ENCODE measurements at regions not wholly inside any gene's neighbourhood (a gene's known extent, or its start where the extent isn't known, plus 50 kb on each side); places are given as distances from the start of the nearest gene placed in this dataset.

DNA sequence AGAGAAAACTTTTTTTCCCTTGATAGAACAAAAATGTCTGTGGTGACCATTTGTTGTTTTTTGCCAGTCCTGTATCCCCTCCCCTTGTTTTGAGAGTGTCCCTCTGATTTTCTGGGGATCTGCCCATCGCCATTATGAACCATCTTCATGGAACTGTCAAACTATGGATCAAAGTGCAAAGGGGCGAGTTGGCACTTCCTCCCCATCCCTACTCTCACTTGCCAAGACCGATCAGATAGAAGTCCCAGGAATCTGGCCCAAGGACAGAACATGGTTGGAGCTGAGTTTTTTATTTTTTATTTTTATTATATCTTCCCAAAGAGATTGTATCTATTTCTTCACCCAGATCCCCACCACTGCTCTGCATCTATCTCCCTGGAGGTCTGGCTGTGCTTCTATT is 221.4 kb downstream of the IKZF2 start:
- no peak for DNase-seq (ENCODE audit: low read depth, low spot score)
- no peaks in the 10 kb centered on the region for H3K27me3 Mint-ChIP-seq (ENCODE audit: low read depth)
- no peak overlapping the region for H3K4me3 Mint-ChIP-seq
- no peak overlapping the region for H3K27ac Mint-ChIP-seq (ENCODE audit: unreplicated experiment)
- H3K36me3 Mint-ChIP-seq (ENCODE audit: low read depth), result no peaks in the 10 kb centered on the region
- TF ChIP-seq, protein P1, sequence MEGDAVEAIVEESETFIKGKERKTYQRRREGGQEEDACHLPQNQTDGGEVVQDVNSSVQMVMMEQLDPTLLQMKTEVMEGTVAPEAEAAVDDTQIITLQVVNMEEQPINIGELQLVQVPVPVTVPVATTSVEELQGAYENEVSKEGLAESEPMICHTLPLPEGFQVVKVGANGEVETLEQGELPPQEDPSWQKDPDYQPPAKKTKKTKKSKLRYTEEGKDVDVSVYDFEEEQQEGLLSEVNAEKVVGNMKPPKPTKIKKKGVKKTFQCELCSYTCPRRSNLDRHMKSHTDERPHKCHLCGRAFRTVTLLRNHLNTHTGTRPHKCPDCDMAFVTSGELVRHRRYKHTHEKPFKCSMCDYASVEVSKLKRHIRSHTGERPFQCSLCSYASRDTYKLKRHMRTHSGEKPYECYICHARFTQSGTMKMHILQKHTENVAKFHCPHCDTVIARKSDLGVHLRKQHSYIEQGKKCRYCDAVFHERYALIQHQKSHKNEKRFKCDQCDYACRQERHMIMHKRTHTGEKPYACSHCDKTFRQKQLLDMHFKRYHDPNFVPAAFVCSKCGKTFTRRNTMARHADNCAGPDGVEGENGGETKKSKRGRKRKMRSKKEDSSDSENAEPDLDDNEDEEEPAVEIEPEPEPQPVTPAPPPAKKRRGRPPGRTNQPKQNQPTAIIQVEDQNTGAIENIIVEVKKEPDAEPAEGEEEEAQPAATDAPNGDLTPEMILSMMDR (conservative IDR thresholded peaks at IDR 0.05), result no peak
- no peaks in the 10 kb centered on the region for H3K9me3 Mint-ChIP-seq
- no peaks in the 10 kb centered on the region for H3K4me1 Mint-ChIP-seq

DNA sequence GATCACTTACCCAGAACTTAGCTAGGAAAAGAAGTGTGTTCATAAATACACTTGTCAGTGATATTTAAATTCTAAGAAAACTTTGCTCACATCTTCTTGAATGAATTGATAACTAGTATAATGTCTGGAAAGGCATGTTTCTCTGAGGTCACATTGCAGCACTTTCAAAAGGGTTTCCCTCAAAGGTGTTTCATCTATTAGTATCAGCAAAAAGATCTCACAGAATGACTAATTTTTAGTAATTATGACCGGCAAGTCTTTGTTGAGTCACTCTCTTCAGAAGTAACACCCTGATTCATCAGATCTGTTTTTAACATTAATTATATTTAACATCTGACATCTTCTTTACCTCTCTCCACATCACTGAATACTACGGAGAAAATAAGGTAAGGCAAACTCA is 222.3 kb downstream of the IKZF2 start:
- H3K36me3 Mint-ChIP-seq (ENCODE audit: low read depth), result no peaks in the 10 kb centered on the region
- no peak overlapping the region for H3K27ac Mint-ChIP-seq (ENCODE audit: unreplicated experiment)
- TF ChIP-seq, protein P1 (conservative IDR thresholded peaks at IDR 0.05), result no peak
- no peaks in the 10 kb centered on the region for H3K9me3 Mint-ChIP-seq
- no peaks in the 10 kb centered on the region for H3K4me1 Mint-ChIP-seq
- H3K27me3 Mint-ChIP-seq (ENCODE audit: low read depth), result no peaks in the 10 kb centered on the region
- no peak for DNase-seq (ENCODE audit: low read depth, low spot score)
- no peak overlapping the region for H3K4me3 Mint-ChIP-seq

DNA sequence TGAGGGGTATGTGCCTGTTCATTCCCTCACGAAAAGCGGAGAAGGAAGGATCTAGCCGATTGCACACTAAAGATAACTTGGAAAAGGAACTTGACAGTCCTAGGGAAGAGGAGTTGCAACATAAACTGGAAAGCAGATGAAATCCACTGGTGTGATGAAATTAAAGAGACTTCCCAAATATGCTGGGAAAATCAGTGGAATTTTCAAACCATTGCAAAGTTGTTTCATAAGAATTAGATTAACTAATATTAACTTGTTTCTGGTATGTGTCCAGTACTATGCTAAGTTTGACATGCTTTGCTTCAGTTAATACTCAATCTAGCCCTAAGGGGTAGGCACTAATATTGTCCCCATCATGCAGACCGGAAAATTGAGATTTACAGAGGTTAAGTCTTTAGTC is 222.7 kb downstream of the IKZF2 start:
- TF ChIP-seq, protein P1 (conservative IDR thresholded peaks at IDR 0.05), result no peak
- Mint-ChIP-seq H3K4me3 (no peak overlapping the region), H3K27ac (ENCODE audit: unreplicated experiment) (no peak overlapping the region), H3K4me1 (no peaks in the 10 kb centered on the region), H3K9me3 (no peaks in the 10 kb centered on the region), H3K36me3 (ENCODE audit: low read depth) (no peaks in the 10 kb centered on the region), H3K27me3 (ENCODE audit: low read depth) (no peaks in the 10 kb centered on the region)
- DNase-seq (ENCODE audit: low read depth, low spot score), result no peak

DNA sequence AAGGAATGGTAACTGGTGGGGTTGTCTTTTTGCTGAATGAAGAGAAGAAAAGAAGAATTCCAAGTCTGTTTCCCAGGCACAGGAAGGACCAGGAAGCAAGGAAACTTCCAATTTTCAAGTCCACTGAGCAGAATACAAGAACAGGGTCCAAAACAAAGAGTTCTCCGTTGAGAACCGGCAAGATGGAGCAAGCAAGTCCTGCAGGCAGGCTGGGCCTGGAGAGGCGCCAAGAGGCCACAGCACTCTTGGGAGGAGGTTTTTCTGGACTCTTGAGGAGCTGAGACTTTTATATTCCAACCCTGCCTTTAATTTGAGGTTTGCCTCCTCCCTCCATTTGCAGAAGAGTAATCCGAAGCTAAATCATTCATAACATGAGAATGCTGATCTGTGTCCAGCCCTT is 224.5 kb downstream of the IKZF2 start:
- Mint-ChIP-seq H3K27me3 (ENCODE audit: low read depth) (no peaks in the 10 kb centered on the region), H3K9me3 (no peaks in the 10 kb centered on the region), H3K36me3 (ENCODE audit: low read depth) (no peaks in the 10 kb centered on the region), H3K27ac (ENCODE audit: unreplicated experiment) (no peak overlapping the region), H3K4me3 (no peak overlapping the region), H3K4me1 (no peaks in the 10 kb centered on the region)
- TF ChIP-seq, protein P1 (conservative IDR thresholded peaks at IDR 0.05), result no peak
- DNase-seq (ENCODE audit: low read depth, low spot score), result no peak

DNA sequence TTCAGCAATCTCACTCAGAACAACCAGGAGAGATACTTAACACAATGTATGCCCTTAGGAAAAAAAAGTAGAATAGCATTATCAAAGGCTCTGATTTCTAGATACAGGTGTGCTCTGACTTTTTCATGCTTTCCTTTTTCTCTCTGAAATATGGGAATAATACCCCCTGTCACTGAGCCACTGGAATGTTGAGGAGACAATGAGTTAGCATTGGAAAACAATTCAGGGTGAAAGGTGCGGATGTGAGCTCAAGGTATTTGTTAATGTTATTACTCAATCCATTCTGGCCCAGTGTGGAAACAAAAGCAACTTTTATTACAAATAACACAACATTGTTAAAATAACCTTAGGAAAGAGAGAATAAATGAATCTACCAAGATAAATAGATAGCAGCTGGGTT is 228.0 kb downstream of the IKZF2 start:
- no peak overlapping the region for H3K27ac Mint-ChIP-seq (ENCODE audit: unreplicated experiment)
- H3K27me3 Mint-ChIP-seq (ENCODE audit: low read depth), result no peaks in the 10 kb centered on the region

More for the DNA sequence above, 228.0 kb downstream of the IKZF2 start:
- TF ChIP-seq, protein P1 (conservative IDR thresholded peaks at IDR 0.05), result no peak
- H3K4me3 Mint-ChIP-seq, result no peak overlapping the region
- no peaks in the 10 kb centered on the region for H3K9me3 Mint-ChIP-seq
- no peak for DNase-seq (ENCODE audit: low read depth, low spot score)
- H3K4me1 Mint-ChIP-seq, result no peaks in the 10 kb centered on the region
- no peaks in the 10 kb centered on the region for H3K36me3 Mint-ChIP-seq (ENCODE audit: low read depth)

Measured in neural crest cell (in vitro differentiated cells).